C1 segment of cervical spinal cord (tissue), 14 donors: ENCODE measurements at regions not wholly inside any gene's neighbourhood (a gene's known extent, or its start where the extent isn't known, plus 50 kb on each side); places are given as distances from the start of the nearest gene placed in this dataset.
"Not testable (repeated sequence)": the region's sequence is repeated elsewhere in the genome, so short reads cannot be mapped to it uniquely, and the experiment has no call there.

Experiments used
- DNase-seq, 14 donors: peaks; one replicate each; lab custom pipeline; 2025; lab: John Stamatoyannopoulos, UW

GRCh38 chr14:28946267-28946666, 179.7 kb downstream of the FOXG1 start:
- DNase-seq: no peak

- no peak for DNase-seq
Measured at GRCh38 chr14:28949503-28949902, 182.9 kb downstream of the FOXG1 start.

DNA sequence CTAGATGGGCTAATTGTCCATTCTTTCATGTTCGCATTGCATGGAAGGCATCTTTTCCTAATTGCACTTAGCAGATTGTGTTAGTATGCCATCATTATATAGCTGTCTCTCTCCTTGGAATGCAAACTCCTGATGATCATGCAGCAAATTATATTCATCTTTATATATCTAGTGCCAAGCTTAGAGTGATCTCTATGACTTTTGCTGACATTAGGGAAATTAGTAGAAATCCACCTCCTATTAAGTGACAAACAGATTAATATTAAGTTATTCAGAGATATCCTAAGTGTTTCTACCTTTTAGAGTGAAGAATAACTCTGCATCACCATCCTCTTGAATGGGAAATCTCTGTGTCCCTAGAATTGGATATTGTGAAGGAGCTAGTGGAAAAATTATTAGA, 185.6 kb downstream of the FOXG1 start:
- no peak for DNase-seq

- DNase-seq: no peak
Measured at GRCh38 chr14:28952666-28953065, 186.1 kb downstream of the FOXG1 start.

DNA sequence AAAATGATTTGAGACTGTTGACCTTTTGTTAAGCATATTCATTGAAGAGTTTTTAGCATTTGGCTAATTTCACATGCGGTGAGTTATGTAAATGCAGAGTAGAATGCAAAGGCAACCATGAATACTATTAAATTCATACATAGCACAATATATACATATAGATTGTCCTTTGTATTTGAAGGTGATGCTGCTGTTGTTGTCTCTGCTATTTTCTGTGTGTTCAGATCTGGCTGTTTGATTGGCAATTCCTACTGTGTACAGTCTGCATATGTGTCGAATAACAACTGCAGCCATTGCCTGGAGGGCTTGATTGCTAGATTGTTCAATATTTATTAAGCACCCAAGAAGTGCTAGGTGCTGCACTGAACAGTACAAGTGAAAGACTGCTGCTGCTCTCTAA, 187.4 kb downstream of the FOXG1 start:
- no peak for DNase-seq

DNA sequence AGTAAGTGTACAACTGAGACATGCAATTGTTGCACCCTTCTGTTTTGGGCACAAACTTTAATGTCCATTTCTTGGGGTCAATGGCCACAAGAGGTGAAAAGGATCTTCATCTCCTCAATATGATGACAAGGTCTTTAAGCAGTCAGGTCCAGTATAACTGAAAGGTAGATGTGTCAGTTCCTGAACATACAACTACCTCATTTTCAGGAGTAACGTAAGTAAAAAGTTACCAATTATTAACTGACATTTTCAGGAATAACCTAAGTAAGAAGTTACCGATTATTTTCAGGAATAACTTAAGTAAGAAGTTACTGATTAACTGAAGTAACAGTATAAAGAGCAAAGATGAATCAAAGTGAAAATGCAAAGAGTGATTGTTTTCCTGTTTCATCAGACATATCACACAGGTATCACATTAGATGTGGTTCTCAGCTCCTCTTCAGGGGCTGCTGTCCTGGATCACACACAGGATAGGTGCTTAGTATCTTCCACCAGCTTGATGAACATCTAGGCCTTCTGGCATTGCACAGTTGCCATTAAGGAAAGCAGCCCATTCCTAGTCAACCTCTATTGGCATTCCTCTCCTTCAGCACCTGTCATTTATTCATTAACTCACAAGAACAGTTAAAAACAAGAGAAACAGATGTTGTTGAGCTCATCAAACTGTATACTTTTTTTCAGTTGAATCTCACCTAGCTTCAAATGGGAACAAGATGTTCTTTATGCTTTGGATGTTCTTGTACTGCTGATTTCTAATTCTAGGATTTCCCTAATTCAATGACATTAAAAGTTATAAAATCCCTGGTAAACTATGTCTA, 200.0 kb downstream of the FOXG1 start:
- DNase-seq: no peak

- no peak for DNase-seq
Measured at GRCh38 chr14:28975084-28975483, 208.5 kb downstream of the FOXG1 start.

GRCh38 chr14:28982228-28982627, 215.6 kb downstream of the FOXG1 start:
- no peak for DNase-seq

GRCh38 chr14:28983279-28983678, 216.7 kb downstream of the FOXG1 start:
- no peak for DNase-seq

GRCh38 chr14:28987516-28987915, 220.9 kb downstream of the FOXG1 start:
- no peak for DNase-seq

GRCh38 chr14:28997196-28997595, 230.6 kb downstream of the FOXG1 start:
- DNase-seq: not testable (repeated sequence)

DNA sequence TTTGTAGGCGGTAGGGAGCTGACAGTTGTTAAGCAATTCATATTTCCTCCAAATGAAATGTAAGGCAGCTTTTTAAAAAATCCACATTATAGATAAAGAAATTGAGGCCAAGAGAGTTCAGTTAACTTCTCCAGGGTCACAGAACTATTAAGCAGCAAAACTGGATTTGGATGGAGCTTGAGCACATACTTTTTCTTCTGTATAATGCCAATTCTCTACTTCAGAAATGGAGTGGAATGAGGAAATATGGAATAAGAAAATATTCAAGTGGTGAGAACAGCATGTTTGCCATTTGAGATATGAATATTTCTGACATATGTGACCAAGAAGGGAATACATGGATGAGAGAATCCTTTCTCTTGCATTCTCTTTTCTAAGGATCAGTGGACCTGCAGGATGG, 233.1 kb downstream of the FOXG1 start:
- no peak for DNase-seq

DNA sequence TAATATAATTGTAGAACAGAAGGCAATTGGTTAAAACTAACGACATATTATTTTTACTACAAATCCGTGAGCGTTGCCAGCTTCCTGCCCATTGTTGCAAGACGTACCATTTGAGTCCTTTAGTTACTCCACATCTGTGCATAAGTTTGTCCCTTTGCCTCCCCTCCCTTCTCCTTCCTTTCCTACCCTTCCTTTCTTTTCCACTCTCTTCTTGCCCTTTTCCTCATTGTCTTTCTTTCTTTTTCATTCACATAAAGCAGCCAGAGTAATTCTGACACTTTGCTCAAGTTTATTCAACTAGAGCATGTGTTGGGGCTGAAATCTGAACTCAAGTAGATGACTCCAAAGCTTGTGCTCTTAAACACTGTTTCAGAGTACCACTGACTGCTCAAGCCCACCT, 239.1 kb downstream of the FOXG1 start:
- no peak for DNase-seq

DNA sequence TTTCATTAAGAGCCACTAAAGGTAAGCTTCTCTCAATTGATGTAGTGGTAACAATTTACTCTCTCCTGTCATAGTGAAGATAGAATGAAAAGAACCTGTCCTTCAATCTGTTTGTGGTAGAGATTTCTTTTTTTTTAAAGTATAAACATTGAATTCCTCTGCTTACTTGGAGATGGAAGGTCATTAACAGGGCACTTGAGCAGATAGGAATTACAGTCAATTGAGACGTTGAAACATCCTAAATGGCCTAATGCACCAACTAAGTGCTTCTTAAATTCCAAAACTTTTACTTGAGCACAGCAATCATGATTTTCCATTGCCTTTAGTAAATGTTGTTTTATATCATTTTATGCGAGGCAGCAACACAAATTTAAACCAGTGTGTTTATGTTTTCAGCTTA, 241.4 kb downstream of the FOXG1 start:
- no peak for DNase-seq

- DNase-seq: peak in 1 of 14 donors; percentile 0
Measured at GRCh38 chr14:29016050-29016900, 249.7 kb downstream of the FOXG1 start.

GRCh38 chr14:29023505-29023904, 256.9 kb downstream of the FOXG1 start:
- DNase-seq: not testable (repeated sequence)

GRCh38 chr14:29027441-29027840, 260.9 kb downstream of the FOXG1 start:
- not testable (repeated sequence) for DNase-seq

GRCh38 chr14:29027941-29028705, 261.5 kb downstream of the FOXG1 start:
- DNase-seq: not testable (repeated sequence)

DNA sequence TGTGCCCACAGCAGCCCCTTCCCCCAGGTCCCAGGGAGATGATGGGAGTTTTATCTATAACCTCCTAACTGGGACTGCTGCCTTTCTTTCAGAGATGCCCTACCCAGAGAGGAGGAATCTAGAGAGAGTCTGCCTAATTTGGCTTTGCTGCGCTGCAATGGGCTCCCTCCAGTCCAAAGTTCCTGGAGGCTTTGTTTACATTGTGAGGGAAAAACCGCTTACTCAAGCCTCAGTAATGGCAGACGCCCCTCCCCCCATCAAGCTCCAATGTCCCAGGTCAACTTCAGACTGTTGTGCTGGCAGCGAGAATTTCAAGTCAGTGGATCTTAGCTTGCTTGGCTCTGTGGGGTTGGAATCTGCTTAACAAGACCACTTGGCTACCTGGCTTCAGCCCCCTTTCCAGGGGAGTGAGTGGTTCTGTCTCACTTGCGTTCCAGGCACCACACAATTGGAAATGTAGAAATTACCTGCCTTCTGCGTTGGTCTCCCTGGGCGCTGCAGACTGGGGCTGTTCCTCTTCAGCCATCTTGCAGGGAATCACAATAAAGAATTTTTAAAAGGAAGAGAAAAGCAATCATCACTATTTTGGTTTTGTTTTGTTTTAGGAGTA, 262.5 kb downstream of the FOXG1 start:
- DNase-seq: no peak

DNA sequence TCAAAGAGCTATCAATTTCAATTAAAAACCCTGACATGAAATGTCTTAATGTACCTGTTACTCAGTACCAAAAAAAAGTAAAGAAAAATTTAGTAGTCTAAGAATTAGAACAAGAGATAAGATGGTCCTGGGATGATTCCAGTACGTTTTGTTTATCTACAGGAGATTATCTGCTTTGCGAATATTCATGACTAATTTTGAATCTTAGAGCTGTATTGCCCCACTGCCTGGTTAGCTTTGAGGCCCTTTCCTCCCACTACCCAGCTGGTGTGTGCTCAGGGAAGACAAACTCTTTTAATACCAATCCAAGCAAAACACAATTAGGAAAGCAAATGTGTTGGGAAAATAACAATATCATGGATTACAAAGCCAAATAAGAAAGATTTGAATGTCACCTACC, 263.5 kb downstream of the FOXG1 start:
- no peak for DNase-seq

DNA sequence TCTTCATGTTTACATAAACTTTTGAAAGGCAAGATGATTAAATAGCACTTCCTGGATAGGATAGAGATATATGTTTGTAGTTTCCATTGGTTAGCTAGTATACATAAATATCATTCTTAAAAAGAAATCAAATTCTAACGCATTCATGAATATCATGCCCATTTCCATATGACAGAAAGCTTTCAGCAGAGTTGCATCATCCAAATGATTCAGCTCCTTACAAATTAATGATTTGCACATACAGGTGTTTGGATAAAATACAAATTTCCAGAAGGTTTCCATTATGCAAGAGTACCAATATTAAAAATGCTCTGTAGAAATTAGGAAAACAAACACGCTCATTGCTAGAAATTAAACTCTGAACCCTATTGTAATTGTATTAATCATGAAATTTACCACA, 264.4 kb downstream of the FOXG1 start:
- no peak for DNase-seq

DNA sequence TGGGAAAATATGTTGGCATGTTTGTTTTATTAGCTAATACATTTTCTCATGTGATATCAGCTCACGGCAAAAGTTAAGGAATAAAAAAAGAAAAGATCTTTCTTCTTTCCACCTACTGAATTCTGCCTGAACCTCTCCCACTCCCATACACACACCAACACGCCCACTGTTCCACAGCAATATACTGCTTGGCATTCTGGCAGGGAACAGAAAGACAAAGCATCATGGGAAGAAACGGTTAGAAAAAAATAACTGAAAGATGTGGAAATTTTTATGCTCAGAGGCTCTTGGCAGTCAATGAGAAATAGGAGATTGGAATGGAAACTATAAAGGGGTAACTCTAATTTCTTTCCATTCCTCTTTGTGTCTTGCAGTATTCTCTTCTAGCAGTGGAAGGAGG, 268.5 kb downstream of the FOXG1 start:
- DNase-seq: no peak
